ENCODE measurements at regions not wholly inside any gene's neighbourhood (a gene's known extent, or its start where the extent isn't known, plus 50 kb on each side); places are given as distances from the start of the nearest gene placed in this dataset.
"Not testable (repeated sequence)": the region's sequence is repeated elsewhere in the genome, so short reads cannot be mapped to it uniquely, and the experiment has no call there.

- DNase-seq (ENCODE audit: low read depth in 4 of 4, low spot score in 1 of 4) = not testable (repeated sequence)
These were observed 187.8 kb upstream of the NOTCH2NLA start for GRCh38 chr1:146416642-146417041.

DNA sequence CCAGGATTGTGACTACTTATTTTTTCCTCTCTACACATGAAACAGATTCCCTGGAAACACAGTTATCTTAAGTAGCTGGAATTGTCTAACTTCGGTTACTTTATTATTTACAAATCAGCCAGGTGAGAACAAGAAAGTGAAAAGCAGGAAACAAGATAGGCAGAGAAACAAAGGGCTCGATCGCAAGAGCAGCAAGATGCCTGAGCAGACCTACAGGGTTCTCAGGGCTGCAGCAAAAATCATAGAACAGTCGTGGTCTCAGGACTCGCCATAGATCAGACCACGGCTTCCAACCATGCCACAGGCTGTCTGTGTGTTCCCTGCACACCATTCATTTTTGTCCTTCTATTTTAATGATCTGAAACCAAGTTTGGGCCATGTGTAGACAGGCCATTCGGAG, 186.2 kb upstream of the NOTCH2NLA start:
- DNase-seq (ENCODE audit: low read depth in 4 of 4, low spot score in 1 of 4) = not testable (repeated sequence)

GRCh38 chr1:146413911-146414310, 185.1 kb upstream of the NOTCH2NLA start:
- not testable (repeated sequence) for DNase-seq (ENCODE audit: low read depth in 4 of 4, low spot score in 1 of 4)

GRCh38 chr1:146411923-146412322, 183.1 kb upstream of the NOTCH2NLA start:
- not testable (repeated sequence) for DNase-seq (ENCODE audit: low read depth in 4 of 4, low spot score in 1 of 4)

- not testable (repeated sequence) for DNase-seq (ENCODE audit: low read depth in 4 of 4, low spot score in 1 of 4)
These were observed 181.1 kb upstream of the NOTCH2NLA start for GRCh38 chr1:146409817-146410441.

GRCh38 chr1:146409116-146409801, 180.4 kb upstream of the NOTCH2NLA start:
- DNase-seq (ENCODE audit: low read depth in 4 of 4, low spot score in 1 of 4) = not testable (repeated sequence)

DNA sequence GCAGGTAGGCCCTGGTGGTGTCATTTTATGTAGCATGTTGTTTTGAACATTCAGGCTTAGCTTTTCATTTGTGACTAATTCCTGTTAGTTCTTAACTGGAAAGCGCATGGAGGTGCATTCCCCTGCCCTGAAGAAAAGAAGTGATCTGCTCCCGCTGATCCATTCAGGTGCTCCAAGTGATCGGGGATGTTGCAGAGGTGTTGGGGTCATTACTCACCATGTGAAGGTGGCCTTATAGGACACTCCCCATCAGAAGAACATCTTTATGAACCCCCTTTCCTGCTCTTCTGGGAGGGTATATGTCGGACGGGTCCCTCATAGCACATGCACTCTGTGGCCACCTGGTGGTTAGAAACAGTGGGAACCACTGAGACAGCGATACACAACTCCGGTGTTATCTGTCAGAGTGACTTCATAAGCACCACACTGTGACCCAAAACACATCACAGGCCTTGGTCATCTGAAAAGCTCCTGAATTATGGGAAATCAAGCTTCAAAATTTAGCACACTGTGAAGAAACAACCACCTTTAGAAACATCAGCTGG, 172.5 kb upstream of the NOTCH2NLA start:
- DNase-seq (ENCODE audit: low read depth in 4 of 4, low spot score in 1 of 4) = not testable (repeated sequence)

- DNase-seq (ENCODE audit: low read depth in 4 of 4, low spot score in 1 of 4) = not testable (repeated sequence)
These were observed 171.6 kb upstream of the NOTCH2NLA start for GRCh38 chr1:146400173-146401121.

DNA sequence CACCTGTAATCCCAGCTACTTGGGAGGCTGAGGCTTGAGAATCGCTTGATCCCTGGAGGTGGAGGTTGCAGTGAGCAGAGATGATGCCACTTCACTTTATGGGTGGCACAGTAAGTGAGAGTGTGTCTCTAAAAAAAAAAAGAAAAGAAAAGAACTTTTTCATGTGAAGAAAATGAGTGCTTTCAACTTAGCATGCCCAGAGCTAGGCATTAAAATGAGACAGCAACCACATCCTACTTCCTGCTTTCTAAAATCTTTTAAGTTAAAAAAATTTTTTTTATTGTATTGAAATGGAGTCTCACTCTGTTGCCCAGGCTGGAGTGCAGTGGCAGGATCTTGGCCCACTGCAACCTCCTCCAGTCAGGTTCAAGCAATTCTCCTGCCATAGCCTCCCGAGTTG, 170.4 kb upstream of the NOTCH2NLA start:
- DNase-seq (ENCODE audit: low read depth in 4 of 4, low spot score in 1 of 4) = not testable (repeated sequence)

- DNase-seq (ENCODE audit: low read depth in 4 of 4, low spot score in 1 of 4) = not testable (repeated sequence)
These were observed 168.0 kb upstream of the NOTCH2NLA start for GRCh38 chr1:146396801-146397200.

GRCh38 chr1:146396242-146396641, 167.4 kb upstream of the NOTCH2NLA start:
- not testable (repeated sequence) for DNase-seq (ENCODE audit: low read depth in 4 of 4, low spot score in 1 of 4)

DNA sequence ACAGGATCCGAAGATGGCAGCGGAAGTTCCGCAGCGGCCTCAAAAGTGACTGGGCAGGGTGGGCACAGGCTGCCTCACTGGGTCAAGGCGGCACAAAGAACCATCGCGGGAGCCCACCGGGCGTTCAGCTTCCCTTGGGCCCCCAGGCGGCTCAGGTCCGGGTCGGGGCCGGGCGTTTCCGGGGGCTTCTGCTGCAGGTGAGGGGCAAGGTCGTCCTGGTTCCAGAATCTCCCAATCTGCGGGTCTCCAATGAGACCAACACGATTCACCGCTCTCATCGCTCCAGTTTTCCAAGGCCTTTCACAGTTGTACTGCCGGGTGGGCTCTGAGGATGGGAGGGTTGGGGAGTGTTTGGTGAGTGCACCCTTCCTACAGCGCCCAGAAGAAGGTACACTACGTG, 165.0 kb upstream of the NOTCH2NLA start:
- DNase-seq (ENCODE audit: low read depth in 4 of 4, low spot score in 1 of 4) = not testable (repeated sequence)

GRCh38 chr1:146393154-146393553, 164.3 kb upstream of the NOTCH2NLA start:
- DNase-seq (ENCODE audit: low read depth in 4 of 4, low spot score in 1 of 4) = not testable (repeated sequence)

DNA sequence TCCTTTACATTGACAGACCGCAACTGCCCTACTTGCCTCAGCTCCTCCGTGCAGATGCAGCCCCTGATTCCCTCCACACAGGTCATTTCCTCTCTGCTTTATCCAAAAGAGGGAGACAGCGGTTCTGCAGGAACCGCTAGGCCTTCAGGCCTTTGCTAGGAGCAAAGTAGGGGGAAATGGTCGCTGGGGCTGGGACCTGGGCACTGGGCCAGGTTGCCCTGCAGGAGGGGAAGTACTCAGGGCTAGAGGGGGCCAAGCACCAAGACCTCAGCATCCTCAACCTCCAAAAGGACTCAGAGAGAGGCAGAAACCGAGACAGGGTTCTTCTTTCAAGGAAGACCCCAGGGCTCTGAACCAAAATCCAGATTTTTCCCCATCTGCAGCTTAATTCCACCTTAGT, 160.4 kb upstream of the NOTCH2NLA start:
- DNase-seq (ENCODE audit: low read depth in 4 of 4, low spot score in 1 of 4) = not testable (repeated sequence)

DNA sequence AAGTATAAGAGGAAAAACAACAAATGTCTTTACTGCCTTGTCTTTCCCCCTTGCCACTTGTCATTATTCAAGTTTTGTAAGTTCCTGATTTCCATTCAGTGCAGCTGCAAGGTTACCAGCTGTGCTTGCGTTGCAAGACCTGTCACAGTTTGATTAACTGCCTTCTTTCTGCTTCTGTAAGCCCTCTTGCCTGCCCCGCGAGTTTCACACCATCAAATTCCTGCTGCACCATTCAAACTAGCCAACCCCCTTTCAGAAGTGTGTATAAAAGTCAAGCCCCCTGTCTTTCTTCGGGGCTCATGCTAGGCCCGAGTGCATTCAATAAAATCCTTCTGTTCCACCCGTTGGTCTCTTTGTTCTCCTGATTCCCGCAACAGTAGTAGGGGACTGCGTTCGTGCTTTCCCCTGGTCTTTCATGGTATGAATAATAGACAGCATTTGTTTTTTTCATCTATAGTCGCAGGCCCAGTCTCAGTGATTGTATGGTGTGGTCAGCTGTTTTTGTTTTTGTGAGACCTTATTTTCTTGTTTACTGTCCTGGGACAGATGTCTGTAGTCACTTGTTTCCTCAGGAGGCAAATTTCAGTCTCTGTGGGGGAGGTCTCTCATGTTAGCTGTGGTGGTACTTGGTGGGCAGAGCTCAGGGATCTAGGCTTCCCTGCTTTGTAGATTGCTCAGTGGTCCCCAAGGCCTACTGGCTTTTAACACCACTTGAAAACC, 159.1 kb upstream of the NOTCH2NLA start:
- DNase-seq (ENCODE audit: low read depth in 4 of 4, low spot score in 1 of 4) = not testable (repeated sequence)

DNA sequence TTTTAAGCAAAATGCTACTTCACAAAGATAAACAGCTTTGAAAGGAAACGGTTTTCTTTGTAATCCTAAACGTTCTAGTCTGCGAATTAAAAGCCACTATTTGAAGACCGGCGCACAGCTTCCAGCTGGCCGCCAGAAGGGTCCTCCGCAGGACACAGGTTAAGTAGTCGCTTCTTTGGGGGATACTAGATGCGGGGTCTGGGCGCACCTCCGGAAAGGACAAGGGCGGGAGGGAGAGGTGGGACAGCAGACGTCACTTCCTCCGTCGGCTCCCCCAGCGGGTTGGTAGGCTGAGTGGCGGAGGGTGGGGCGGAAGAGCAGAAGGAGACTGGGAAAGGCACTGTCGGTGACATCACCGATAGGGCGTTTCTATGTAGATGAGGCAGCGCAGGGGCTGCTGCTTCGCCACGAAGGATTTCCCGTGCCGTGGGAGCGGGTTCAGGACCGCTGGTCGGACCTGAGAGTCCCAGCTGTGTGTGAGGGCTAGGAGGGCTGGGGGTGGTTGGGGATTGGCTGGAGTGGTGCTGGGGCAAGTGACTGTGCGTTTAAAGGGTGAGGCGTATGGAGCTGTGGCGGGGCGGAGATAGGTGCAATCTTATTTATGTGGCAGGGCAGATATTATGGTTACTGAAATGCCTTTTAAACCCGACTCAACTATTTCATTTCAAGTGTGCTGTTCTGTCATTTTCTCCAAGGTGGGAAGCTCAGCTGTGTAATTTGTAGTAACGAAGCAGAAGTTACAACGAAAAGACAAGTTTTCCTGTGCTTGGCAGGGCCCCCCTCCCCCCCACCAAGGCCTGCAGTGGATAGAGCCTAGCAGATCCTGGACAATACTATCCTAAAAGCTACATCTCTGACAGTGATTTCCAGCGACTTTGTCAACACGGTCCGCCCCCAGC, 158.3 kb upstream of the NOTCH2NLA start:
- peak in 2 of 4 experiments; percentile 45 to 66 for DNase-seq (ENCODE audit: low read depth in 4 of 4, low spot score in 1 of 4)

GRCh38 chr1:146381196-146381595, 152.4 kb upstream of the NOTCH2NLA start:
- DNase-seq (ENCODE audit: low read depth in 4 of 4, low spot score in 1 of 4) = not testable (repeated sequence)

DNA sequence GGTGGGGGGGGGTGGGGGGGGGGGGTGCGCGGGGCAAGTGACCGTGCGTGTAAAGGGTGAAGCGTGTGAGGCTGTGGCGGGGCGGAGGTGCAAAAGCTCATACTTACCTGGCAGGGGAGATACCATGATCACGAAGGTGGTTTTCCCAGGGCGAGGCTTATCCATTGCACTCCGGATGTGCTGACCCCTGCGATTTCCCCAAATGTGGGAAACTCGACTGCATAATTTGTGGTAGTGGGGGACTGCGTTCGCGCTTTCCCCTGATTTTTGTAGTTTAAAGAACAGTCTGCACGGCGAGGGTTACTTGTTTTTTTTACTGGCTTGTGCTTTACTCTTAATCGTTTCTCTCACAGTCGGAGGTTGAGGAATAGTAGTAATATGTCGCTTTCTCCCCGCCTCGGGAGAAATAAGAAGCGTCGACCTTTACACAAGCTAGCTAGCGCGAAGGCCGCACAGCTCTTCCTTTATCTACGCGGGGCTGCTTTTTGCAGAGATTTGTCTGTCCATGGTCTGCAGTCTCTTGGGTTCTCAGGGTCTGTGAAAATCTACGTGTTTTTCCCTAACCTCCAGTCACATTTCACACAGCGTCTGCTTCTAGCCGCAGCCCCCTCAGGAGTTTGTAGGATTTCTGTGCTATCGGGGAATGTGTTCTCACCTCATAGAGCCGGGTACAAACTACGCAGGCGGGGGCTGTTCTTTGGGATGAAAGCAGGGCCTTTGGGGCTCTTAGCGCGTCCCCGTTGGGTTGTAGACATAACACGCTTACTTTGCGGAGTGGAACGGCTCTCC, 148.1 kb upstream of the NOTCH2NLA start:
- peak; percentile 53 to 67 (median 62) for DNase-seq (ENCODE audit: low read depth in 4 of 4, low spot score in 1 of 4)

DNA sequence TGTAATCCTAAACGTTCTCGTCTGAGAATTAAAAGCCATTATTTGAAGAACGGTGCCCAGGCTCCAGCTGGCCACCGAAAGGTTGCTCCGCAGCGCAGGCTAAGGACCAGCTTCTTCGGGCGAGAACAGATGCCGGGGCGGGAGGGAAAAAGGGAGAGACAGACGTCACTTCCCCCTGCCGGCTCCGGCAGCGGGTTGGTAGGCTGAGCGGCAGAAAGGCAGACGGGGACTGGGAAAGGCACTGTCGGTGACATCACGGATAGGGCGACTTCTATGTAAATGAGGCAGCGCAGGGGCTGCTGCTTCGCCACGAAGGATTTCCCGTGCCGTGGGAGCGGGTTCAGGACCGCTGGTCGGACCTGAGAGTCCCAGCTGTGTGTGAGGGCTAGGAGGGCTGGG, 147.5 kb upstream of the NOTCH2NLA start:
- peak; percentile 32 to 73 (median 60) for DNase-seq (ENCODE audit: low read depth in 4 of 4, low spot score in 1 of 4)
